ENCODE measurements at regions not wholly inside any gene's neighbourhood (a gene's known extent, or its start where the extent isn't known, plus 50 kb on each side); places are given as distances from the start of the nearest gene placed in this dataset.
"Not testable (repeated sequence)": the region's sequence is repeated elsewhere in the genome, so short reads cannot be mapped to it uniquely, and the experiment has no call there.

DNA sequence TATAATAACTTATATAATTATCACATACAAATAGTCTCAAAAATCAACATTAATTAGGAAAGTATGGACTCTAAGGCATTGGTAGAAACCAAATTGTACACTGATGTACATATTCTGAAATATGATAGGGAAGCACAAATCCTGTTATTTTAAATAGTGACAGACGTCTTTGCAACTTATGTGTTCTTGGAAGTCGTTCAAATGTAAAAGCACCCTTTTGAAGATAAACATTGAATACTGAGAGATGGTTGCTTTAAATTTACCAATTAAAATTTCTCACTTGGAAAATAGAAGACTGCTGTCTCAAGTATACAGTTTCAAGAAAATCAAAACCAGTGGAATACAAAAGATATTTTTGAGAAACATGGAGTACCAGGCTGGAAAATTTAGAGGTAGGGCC lies 457.4 kb upstream of the NUDT12 start:
- no peak for DNase-seq (ENCODE audit: low spot score)

DNA sequence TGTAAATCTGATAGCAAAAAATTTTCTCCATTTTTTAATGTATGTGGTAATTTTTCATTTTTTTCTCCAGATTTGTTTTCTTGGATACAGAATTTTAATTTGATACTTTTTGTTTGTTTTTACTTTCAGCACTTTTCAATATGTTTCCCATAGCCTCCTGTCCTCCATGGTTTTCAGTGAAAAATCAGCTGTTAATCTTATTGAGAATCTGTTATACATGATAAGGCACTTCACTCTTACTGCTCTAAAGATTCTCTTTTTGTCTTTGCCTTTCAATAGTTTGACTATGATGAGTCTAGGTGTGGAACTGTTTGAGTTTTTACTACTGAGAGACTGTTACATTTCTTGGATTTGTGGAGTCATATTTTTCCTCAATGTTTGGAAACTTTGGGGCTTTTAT lies 455.7 kb upstream of the NUDT12 start:
- DNase-seq (ENCODE audit: low spot score) = no peak

DNA sequence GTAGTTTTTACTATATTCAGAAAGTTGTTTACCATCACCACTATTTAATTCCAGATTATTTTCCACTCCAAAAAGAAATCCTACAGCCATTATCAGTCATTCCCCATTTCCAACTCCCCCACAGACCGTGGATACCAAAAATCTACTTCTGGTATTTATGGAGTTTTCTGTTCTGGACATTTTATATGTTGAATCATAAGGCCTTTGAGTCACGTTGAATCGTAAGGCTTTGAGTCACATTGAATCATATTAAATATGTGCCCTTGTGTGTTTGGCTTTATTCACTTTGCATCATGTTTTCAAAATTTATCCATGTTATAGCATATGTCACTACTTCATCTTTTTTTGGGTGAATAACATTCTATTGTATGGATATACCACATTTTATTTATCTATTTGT lies 454.1 kb upstream of the NUDT12 start:
- DNase-seq (ENCODE audit: low spot score) = no peak

DNA sequence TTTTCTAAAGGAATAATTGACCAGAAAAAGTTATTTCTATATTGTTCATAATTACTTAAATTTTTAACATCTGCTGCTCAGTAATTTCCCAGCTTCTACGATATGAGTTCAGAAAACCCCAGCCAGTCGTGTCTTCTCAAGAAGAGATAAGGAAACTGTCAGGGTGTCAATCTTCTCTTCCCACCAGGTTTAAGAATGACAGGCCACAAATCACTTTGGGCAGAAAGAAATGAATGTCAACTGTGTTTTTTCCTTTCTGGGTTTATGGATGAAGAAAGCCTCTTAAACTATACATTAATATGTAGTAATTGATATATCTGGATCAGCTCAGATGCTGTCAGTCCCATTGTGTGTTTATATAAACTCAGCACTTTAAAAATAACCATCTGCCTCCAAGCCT lies 453.2 kb upstream of the NUDT12 start:
- no peak for DNase-seq (ENCODE audit: low spot score)

DNA sequence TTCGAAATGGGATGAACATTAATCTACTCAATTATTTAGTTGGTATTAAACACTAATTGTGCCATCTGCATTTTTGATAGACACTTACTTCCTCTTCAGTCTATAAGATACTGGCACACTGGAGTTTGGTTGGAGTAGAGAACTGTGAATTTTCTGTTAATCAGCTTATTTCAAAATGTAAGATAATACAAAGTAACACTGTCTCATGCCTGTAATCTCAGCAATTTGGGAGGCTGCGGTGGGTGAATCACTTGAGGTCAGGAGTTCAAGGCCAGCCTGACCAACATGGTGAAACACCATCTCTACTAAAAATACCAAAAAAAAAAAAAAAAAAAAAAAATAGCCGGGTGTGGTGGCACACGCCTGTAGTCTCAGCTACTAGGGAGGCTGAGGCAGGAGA lies 440.2 kb upstream of the NUDT12 start:
- not testable (repeated sequence) for DNase-seq (ENCODE audit: low spot score)

DNA sequence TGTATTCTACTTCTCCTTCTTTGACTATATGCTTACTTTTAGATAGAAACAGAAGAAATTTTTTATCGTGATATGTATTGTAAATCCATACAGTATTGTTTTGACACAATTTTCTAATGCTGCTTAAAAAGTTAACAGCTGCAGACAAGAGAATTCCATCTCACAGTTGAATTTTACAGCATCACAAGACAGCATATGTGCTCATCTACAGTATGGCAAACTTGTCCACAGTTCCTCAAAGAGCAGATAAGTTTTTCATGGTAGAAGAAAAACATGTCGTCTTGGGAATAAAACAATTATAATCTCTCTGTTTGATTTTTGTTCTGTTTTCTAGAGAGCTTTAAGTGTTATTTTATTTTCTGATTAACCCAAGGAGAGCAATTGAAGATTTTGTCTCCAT lies 438.5 kb upstream of the NUDT12 start:
- DNase-seq (ENCODE audit: low spot score) = no peak

DNA sequence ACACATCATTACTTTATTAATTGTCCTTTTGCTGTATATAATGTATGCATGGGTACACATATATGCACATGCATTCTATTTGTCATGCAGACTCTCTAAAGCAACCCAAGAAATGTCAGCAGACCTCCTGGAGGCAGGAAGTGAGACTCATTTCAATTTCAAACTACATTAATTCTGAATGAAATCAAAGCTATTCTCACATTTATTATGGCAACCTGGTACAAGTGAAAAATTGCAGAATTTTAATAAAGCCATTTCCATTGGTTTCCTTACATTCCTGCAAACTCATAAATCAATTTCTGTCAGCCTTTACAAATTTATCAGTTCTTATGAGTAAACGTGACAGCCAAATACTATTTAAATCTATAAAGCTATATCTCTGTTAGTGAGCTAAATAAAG lies 430.4 kb upstream of the NUDT12 start:
- no peak for DNase-seq (ENCODE audit: low spot score)

DNA sequence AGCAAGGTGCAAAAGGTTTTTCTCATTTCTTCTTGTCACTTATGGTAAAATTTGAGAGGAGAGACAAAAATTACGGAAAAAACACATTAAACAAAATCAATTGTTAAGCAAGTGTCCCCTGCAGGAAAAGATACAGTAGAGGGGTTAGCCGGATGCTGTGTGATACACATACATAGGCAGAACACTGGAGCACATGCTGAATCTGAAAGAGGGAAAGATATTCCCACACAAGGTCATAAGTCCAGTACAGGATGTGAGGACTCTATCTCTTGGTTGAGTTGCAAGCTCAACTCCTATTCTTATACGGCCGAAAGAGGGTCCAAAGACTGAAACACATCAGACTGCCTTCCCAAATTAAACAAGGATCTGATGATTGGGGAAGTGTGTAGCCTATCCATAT lies 427.5 kb upstream of the NUDT12 start:
- no peak for DNase-seq (ENCODE audit: low spot score)

DNA sequence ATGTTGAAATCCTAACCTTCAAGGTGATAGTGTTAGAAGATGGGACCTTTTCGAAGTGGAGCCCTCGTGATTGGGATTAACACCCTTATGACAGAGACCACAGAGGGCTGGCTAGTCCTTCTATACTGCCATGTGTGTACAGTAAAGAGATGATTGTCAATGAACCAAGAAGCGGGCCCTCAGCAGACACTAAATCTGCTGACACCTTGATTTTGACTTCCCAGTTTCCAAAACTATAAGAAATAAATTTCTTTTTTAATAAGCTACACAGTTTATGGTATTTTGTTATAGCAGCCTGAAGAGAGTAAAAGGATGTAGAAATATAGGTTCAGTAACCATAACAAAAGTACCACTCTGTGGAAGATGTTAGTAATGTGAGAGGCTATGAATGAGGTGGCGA lies 419.0 kb upstream of the NUDT12 start:
- DNase-seq (ENCODE audit: low spot score) = no peak

DNA sequence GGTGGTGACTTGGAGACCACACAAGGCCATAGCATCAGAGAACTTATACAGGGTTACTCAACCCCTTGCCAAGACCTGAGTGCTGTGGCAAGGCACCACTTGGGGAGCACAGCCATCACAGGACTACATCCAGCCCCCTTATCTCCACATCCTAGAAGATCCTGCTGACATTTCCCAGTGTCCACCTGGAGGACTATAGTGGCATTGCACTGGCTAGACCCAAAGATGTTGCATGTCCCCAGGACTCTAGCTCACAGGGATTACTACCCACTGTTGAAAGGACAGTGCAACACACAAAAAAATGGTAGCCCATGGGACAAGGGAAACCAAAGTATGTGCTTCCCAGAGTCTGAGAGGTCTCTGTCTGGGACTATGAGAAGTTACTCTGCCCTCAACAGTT lies 411.1 kb upstream of the NUDT12 start:
- DNase-seq (ENCODE audit: low spot score) = peak; percentile 16

DNA sequence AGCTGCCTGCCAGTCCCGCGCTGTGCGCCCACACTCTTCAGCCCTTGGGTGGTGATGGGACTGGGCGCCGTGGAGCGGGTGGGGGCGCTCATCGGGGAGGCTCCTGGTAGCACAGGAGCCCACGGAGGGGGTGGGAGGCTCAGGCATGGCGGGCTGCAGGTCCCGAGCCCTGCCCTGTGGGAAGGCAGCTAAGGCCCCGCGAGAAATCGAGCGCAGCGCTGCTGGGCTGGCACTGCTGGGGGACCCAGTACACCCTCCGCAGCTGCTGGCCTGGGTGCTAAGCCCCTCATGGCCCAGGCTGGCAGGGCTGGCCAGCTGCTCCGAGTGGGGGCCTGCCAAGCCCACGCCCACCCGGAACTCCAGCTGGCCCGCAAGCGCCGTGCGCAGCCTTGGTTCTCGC lies 403.7 kb upstream of the NUDT12 start:
- DNase-seq (ENCODE audit: low spot score) = not testable (repeated sequence)

DNA sequence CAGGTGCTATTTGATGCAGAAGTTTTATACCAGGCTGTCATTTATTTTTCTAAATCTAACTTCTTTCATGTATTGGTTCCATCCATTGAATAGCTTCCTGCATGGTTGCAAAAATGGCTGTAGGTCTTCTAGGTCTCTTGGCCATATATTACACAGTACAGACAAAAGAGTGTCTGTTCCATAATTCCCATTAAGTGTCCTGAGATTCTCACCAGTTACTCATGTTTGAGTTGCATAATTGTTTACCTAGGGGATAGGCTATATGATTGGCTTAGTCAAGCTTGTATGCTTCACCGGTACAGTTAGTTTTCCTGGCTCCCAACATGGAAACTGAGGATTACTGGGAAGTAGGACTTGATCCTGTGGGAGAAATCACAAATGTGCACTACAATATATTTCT lies 399.4 kb upstream of the NUDT12 start:
- no peak for DNase-seq (ENCODE audit: low spot score)

DNA sequence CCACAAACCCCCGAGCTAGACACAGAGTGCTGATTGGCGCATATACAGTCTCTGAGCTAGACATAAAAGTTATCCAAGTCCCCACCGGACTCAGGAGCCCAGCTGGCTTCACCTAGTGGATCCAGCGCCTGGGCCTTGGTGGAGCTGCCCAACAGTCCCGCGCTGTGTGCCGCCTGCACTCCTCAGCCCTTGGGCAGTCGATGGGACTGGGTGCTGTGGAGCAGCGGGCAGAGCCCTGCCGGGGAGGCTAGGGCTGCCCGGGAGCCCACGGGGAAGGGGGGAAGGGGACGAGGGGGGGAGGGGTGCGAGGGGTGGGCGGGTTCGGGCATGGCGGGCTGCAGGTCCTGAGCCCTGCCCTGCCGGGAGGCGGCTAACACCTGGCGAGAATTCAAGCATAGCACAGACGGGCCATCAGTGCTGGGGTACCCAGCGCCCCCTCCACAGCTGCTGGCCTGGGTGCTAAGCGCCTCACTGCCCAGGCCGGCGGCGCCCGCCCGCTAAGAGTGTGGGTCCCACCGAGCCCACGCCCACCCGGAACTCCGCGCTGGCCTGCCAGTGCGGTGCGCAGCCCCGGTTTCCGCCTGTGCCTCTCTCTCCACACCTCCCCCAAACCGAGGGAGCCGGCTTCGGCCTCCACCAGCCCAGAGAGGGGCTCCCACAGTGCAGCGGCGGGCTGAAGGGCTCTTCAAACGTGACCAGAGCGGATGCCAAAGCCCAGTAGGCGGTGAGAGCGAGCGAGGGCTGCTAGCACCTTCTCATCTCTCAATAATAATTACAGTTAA lies 391.2 kb upstream of the NUDT12 start:
- no peak for DNase-seq (ENCODE audit: low spot score)

DNA sequence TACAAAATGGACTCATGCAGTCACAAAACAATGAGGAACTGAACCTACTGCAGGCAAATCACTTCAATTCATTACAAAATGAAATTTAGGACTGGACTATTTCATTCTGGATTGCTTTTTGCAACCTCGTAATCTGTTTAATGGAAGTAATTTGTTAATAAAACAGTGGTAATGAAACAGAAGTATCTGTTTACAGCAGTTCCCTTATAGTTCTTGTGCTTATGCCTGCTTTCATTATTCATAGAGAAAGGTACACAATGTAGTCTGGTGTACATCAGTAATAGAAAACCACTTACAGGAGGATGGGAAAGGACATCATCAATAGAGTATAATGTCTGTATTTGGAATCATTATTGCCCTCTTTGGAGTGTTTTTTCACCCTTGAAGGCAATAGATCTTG lies 389.2 kb upstream of the NUDT12 start:
- no peak for DNase-seq (ENCODE audit: low spot score)

DNA sequence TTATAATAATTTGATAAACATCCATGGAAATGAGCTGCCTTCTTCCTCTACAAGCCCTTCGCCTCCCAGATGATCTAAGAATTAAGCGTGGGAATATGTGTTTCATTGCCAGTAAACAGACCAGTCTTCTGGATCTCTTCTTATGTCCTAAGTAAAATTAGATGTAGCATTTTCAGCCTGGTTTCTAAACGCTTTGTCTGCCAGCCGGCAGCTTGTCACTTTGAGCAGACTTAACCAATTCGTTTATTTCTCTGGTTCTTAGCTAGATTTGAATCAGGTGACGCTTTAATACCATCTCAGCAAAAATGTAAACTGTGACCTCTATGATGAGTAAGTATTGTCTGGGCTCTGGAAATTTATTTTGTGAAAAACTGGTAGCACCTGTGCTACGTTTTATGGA lies 380.6 kb upstream of the NUDT12 start:
- no peak for DNase-seq (ENCODE audit: low spot score)

DNA sequence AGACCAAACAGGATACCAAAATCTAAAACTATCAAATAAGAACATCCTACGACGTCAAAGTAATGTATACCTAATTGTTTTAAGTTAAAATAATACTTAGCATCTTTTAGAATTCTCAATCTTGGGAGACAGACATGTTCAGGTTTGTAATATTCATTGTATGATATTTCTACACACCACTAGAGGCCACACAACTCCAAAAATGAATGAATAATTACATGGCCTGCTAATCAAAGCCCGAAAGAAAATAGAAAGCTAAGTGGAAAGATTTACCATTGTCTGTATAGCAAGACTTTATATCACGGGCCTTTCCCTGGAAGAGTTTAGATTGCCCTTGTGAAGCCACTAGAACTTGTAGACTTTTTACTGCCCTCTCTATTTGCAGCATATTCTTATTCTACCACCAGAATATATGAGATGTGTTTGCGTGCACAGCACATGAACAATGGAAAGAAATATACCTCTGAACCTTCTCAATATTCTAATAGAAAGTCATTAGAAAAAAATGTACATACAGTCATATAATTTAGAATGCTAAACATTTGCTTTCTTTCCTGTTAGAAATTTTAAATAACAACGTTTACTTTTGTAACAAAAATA lies 380.1 kb upstream of the NUDT12 start:
- DNase-seq (ENCODE audit: low spot score) = no peak

DNA sequence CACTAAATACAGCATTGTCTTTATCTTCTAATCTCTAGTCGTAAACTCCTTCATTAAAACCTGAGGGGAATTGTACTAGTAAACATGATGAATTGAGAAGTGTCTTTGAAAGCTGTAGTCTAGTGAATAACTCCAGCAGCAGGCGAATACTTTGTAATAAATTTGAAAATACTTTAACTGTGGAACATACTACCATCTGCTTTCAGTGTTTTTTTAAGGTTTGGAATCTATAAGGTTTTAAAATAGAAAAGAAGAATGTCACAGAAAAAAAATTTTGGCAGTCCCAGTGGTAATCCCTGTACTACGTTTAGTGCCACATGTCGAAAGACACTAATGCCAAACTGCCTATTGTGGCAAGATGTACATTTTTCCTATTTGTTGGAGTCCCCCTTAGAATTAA lies 379.0 kb upstream of the NUDT12 start:
- no peak for DNase-seq (ENCODE audit: low spot score)

DNA sequence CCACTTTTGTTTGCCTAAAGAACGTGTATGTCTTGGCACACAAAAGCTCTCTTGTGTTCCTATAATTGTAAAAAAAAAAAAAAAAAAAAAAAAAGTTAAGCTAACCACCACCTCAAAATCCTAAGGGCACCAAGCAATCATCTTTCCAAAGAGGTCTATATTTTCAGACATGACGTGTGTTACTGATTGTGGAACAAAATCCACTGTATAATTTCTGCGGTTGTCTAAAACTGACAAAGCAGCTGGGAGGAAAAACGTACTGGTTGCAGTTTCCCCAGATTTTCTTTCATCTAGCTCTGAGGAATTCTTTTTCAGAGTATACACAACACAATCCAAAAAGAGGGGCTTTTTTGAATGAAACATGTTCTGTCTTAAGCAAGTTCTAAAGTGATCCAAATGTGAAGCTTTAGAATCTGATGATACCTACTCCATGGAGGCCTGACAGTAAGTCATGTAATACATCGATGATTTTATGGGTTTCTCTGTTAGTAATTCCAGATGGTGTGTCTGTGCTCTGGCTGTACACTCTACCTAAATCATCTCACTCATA lies 375.6 kb upstream of the NUDT12 start:
- DNase-seq (ENCODE audit: low spot score) = no peak

DNA sequence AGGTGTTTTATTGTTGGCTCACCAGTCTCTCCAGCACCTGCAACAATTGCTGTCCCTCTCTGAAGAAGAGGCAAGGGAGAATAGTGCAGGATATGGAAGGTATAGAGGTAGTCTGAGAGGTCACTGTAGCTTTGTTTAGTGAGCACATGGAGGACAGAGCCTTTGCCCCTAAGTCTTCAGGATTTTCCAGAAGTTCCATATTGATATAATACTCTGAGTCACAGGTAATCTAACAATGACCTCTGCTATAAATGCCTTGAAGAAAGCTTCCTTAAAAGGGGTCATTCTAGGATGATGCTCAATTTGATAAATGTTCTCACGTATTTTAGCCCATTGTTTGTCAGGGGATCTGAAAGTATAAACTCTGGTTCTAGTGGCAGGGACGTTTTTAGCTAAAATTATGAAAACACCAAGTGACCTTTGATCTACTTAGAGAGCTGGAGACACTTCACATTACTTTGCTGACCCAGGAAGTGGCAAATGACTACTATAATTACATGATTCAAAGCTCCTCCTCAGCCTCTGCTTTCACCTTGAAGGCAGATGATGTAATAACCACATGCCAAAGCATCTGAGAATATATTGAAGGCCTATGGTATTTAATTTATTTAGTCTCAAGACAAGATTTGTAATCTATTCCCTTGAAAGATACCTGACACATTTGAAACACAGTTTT lies 366.9 kb upstream of the NUDT12 start:
- DNase-seq (ENCODE audit: low spot score) = no peak

DNA sequence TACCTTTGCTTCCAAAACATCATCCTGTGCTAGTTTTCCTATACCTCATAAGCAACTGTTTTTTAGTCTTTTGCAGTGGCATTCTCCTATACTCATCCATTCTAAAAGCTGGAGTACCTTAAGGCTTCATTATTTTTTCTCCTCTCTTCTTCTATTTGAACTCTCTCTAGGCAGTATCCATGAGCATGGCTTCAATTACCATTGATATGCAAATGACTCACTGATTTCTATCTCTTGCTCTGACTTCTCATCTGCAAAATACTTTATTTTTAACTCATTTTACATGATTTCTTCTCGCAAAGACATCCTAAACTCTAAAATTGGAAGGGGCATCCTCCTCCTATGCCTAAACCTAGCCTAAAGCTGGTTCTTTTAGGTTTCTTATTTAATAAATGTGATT lies 365.1 kb upstream of the NUDT12 start:
- no peak for DNase-seq (ENCODE audit: low spot score)

DNA sequence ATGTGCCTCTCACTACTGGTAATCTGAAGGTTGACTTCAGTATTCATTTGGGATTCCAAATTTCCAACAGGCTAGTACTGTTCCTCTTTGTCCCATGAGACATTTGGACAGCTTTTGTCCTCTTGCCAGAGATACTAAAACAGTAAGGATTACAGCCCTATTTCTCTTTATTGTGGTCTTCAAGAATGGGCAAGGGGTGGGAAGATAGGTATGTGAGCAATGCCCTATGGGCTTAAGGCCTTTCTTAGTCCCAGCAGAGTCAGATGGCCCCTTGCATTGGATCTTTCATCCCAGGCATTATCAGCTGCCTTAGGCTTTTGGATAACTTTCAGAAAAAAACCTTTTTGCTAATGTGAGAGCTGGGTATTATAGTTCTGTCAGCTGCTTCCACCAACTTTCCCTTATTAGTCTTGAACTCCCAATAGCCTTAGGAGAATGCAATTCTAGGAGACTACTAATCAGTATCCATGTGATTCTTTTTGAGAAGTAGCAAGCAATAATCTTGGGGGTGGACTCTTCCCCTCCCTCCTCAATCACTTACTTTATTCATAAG lies 361.1 kb upstream of the NUDT12 start:
- DNase-seq (ENCODE audit: low spot score) = no peak

DNA sequence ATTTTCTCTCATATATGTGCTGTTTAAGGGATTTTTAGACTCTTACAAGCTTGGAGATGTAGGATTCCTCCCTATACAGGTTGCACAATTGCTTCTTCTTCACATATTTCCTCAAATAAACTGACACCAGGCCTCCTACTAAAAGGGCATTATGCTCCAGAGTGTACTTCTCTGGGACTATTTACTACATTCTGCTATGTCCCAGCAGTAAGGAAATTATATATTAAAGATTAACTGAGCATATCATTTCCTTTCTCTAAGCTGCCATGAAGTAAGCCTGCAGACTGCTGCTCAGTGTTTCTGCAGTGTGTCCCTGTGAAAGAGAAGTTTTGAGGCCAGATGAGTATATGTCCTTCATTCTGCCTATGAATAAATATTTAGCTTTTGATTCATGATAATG lies 356.9 kb upstream of the NUDT12 start:
- DNase-seq (ENCODE audit: low spot score) = no peak
